CD14-positive monocyte (primary cell): ENCODE measurements at regions not wholly inside any gene's neighbourhood (a gene's known extent, or its start where the extent isn't known, plus 50 kb on each side); places are given as distances from the start of the nearest gene placed in this dataset.

ENCODE experiments used
- DNase-seq, 3 donors: peaks; one replicate each; pipeline ENCODE4 v3.0.0-alpha.2; 2011 to 2022
- H2AFZ ChIP-seq: 2 replicates; pipeline ENCODE4 v1.6.0; 2012; ENCODE audit warnings: mild to moderate bottlenecking, low read depth, low read length, inconsistent platforms; ENCODE audit not compliant: insufficient read depth, poor library complexity, severe bottlenecking
- H3K27ac ChIP-seq, 2 donors: 1 replicate in 1 of 2; 2 replicates in 1 of 2; pipeline ENCODE4 v1.5.1; 2012 to 2013; ENCODE audit warnings: low read length in 2 of 2, control low read depth in 1 of 2, inconsistent platforms in 1 of 2, low read depth in 1 of 2, mild to moderate bottlenecking in 1 of 2
- H3K27me3 ChIP-seq, 2 donors: one replicate each; pipeline versions ENCODE4 v1.6.0 to v1.6.1; 2011 to 2013; ENCODE audit warnings: low read length in 2 of 2; ENCODE audit not compliant: control insufficient read depth in 2 of 2, insufficient read depth in 2 of 2
- H3K36me3 ChIP-seq, 2 donors: replicated peaks in 1 of 2; 1 replicate in 1 of 2; 2 replicates in 1 of 2; pipeline versions ENCODE4 v1.5.1 to v1.6.1; 2012 to 2013; ENCODE audit warnings: low read length in 2 of 2, control low read depth in 1 of 2, inconsistent platforms in 1 of 2, mild to moderate bottlenecking in 1 of 2; ENCODE audit not compliant: insufficient read depth in 2 of 2, control insufficient read depth in 1 of 2
- H3K4me1 ChIP-seq, 2 donors: 1 replicate in 1 of 2; 2 replicates in 1 of 2; pipeline versions ENCODE4 v1.5.1 to v1.6.1; 2012 to 2013; ENCODE audit warnings: low read length in 2 of 2, control low read depth in 1 of 2, inconsistent platforms in 1 of 2, mild to moderate bottlenecking in 1 of 2, moderate library complexity in 1 of 2; ENCODE audit not compliant: insufficient read depth in 2 of 2, control insufficient read depth in 1 of 2
- H3K4me2 ChIP-seq: replicated peaks from 2 replicates; pipeline ENCODE3; 2012; ENCODE audit warnings: low read length, moderate library complexity, mild to moderate bottlenecking; ENCODE audit not compliant: poor library complexity, severe bottlenecking; ENCODE audit errors: extremely low read depth
- H3K4me3 ChIP-seq, 3 experiments: fragments of 200-600 bp in 1 of 3; sonication (generic) in 1 of 3; replicated peaks in 1 of 3; 1 replicate in 2 of 3; 2 replicates in 1 of 3; pipeline ENCODE4 v1.5.1; 2011 to 2013; ENCODE audit warnings: low read length in 3 of 3, mild to moderate bottlenecking in 3 of 3, control low read depth in 2 of 3, low read depth in 2 of 3, inconsistent platforms in 1 of 3, moderate library complexity in 1 of 3
- H3K79me2 ChIP-seq: 2 replicates; pipeline ENCODE4 v1.6.0; 2012; ENCODE audit warnings: mild to moderate bottlenecking, control low read depth, inconsistent platforms, low read length, moderate library complexity; ENCODE audit not compliant: insufficient read depth
- H3K9ac ChIP-seq: 2 replicates; pipeline ENCODE4 v1.6.0; 2017; ENCODE audit warnings: low read length, mild to moderate bottlenecking; ENCODE audit not compliant: insufficient read depth, poor library complexity, severe bottlenecking
- H3K9me3 ChIP-seq, 2 donors: replicated peaks in 1 of 2; 1 replicate in 1 of 2; 2 replicates in 1 of 2; pipeline versions ENCODE4 v1.5.1 to v1.6.1; 2012 to 2013; ENCODE audit warnings: low read length in 2 of 2, control low read depth in 1 of 2; ENCODE audit not compliant: control insufficient read depth in 1 of 2, insufficient read depth in 1 of 2
- H4K20me1 ChIP-seq: 2 replicates; pipeline ENCODE4 v1.6.0; 2012; ENCODE audit warnings: mild to moderate bottlenecking, low read length, control low read depth, moderate library complexity; ENCODE audit not compliant: insufficient read depth
- H3K27ac Mint-ChIP-seq, 7 donors: one replicate each; pipeline ENCODE4 v1.8.0; 2020; ENCODE audit warnings: mild to moderate bottlenecking in 7 of 7, mixed read lengths in 7 of 7, moderate library complexity in 6 of 7, inconsistent platforms in 2 of 7
- H3K27me3 Mint-ChIP-seq, 3 donors: one replicate each; pipeline ENCODE4 v1.8.0; 2021 to 2022; ENCODE audit warnings: low read depth in 3 of 3, mild to moderate bottlenecking in 3 of 3, mixed read lengths in 3 of 3, moderate library complexity in 3 of 3, inconsistent platforms in 1 of 3
- H3K36me3 Mint-ChIP-seq, 2 donors: one replicate each; pipeline ENCODE4 v1.8.0; 2020; ENCODE audit warnings: mixed read lengths in 2 of 2, inconsistent platforms in 1 of 2, mild to moderate bottlenecking in 1 of 2
- H3K4me1 Mint-ChIP-seq: one replicate; pipeline ENCODE4 v1.8.0; 2020; ENCODE audit warnings: mild to moderate bottlenecking, mixed read lengths
- H3K4me3 Mint-ChIP-seq, 2 donors: one replicate each; pipeline ENCODE4 v1.8.0; 2020; ENCODE audit warnings: mild to moderate bottlenecking in 2 of 2, mixed read lengths in 2 of 2, moderate library complexity in 1 of 2
- H3K9me3 Mint-ChIP-seq, 7 donors: one replicate each; pipeline ENCODE4 v1.8.0; 2020 to 2022; ENCODE audit warnings: mixed read lengths in 7 of 7, mild to moderate bottlenecking in 6 of 7, moderate library complexity in 6 of 7, inconsistent platforms in 2 of 7
- CTCF ChIP-seq: fragments of 200-600 bp; IDR thresholded peaks from one replicate; pipeline ENCODE4 v1.8.0; 2022; ENCODE audit warnings: antibody characterized with exemption, mild to moderate bottlenecking
- WGBS: methylation state at CpG from one replicate; pipeline ENCODE4 v1.1.5; 2013; ENCODE audit warnings: missing lambda C conversion rate; ENCODE audit not compliant: insufficient coverage; 5-methylcytosine and 5-hydroxymethylcytosine counted together
- intact Hi-C, 2 donors: fragments of 100-400 bp; cut with micrococcal nuclease; formaldehyde crosslinking; loops; one replicate each; pipeline versions ENCODE4 v1.15.0 to v1.15.1; 2023

GRCh38 chr15:79204886-79205675, 77.4 kb upstream of the ANKRD34C start:
- no peak for DNase-seq
- Histone ChIP-seq H3K79me2 (no peaks in the 10 kb centered on the region), H3K27me3 (peaks cover 12 to 23% of the 10 kb centered on the region in 2 donors), H3K4me2 (no peak overlapping the region), H2AFZ (no peak overlapping the region), H3K4me3 (no peak overlapping the region), H3K9ac (no peak overlapping the region), H3K9me3 (no peaks in the 10 kb centered on the region), H3K36me3 (no peaks in the 10 kb centered on the region), H3K27ac (no peak overlapping the region), H3K4me1 (no peaks in the 10 kb centered on the region), H4K20me1 (no peaks in the 10 kb centered on the region)
- Mint-ChIP-seq H3K4me1 (no peaks in the 10 kb centered on the region), H3K27ac (no peak overlapping the region), H3K27me3 (peaks cover 27 to 48% (median 31%) of the 10 kb centered on the region in 3 donors), H3K9me3 (peaks cover 0 to 2% (median 0%) of the 10 kb centered on the region in 7 donors), H3K4me3 (no peak overlapping the region), H3K36me3 (no peaks in the 10 kb centered on the region)
- no peak for TF ChIP-seq CTCF
- 74% methylated on average over 12 of the region's 16 CpGs for WGBS
- intact Hi-C loops, result no loop called here

- peaks cover 0 to 1% (median 0%) of the 10 kb centered on the region in 7 donors for H3K9me3 Mint-ChIP-seq
- no peaks in the 10 kb centered on the region for H3K9me3 ChIP-seq
- no peak for TF ChIP-seq CTCF
- no peak overlapping the region for H3K27ac Mint-ChIP-seq
- no peaks in the 10 kb centered on the region for H3K27me3 ChIP-seq
- no peaks in the 10 kb centered on the region for H3K4me1 ChIP-seq
- no peaks in the 10 kb centered on the region for H3K79me2 ChIP-seq
- H3K27ac ChIP-seq, result no peak overlapping the region
- 100% methylated on average over 3 of the region's 6 CpGs for WGBS
- H3K4me3 ChIP-seq, result no peak overlapping the region
- no peak overlapping the region for H3K9ac ChIP-seq
- H3K36me3 ChIP-seq, result no peaks in the 10 kb centered on the region
- H3K36me3 Mint-ChIP-seq, result no peaks in the 10 kb centered on the region
- H3K4me3 Mint-ChIP-seq, result no peak overlapping the region
- no peak for DNase-seq
- H3K4me2 ChIP-seq, result no peak overlapping the region
- intact Hi-C loops, result no loop called here
- peaks cover 16 to 23% (median 19%) of the 10 kb centered on the region in 3 donors for H3K27me3 Mint-ChIP-seq
- no peaks in the 10 kb centered on the region for H3K4me1 Mint-ChIP-seq
- H4K20me1 ChIP-seq, result no peaks in the 10 kb centered on the region
- H2AFZ ChIP-seq, result no peak overlapping the region
Observed at GRCh38 chr15:79198461-79198860, 84.1 kb upstream of the ANKRD34C start.
